A673 (cell line): ENCODE measurements at regions not wholly inside any gene's neighbourhood (a gene's known extent, or its start where the extent isn't known, plus 50 kb on each side); places are given as distances from the start of the nearest gene placed in this dataset.

Experiments
- CTCF ChIP-seq: fragments of 300-800, 200-600 bp; sonication (generic); conservative IDR thresholded peaks from 2 replicates; pipeline ENCODE4 v1.5.1; 2017; ENCODE audit warnings: low read depth, mild to moderate bottlenecking, antibody characterized with exemption, low read length, moderate library complexity, mixed read lengths
- EZH2 ChIP-seq: fragments of 200-600 bp; sonication (generic); IDR thresholded peaks from 2 replicates; pipeline ENCODE4 v1.6.1; 2017; ENCODE audit warnings: borderline replicate concordance, low read depth, mild to moderate bottlenecking, mixed read lengths, antibody characterized with exemption, low read length; ENCODE audit not compliant: poor library complexity, severe bottlenecking

GRCh38 chr1:112061901-112062320 is 72.4 kb upstream of the KCND3 start:
- TF ChIP-seq CTCF: no peak
- no peak for TF ChIP-seq EZH2
